ENCODE measurements at regions not wholly inside any gene's neighbourhood (a gene's known extent, or its start where the extent isn't known, plus 50 kb on each side); places are given as distances from the start of the nearest gene placed in this dataset.

- no peaks in the 10 kb centered on the region for H3K36me3 ChIP-seq
- H3K4me1 ChIP-seq, result no peaks in the 10 kb centered on the region
- intact Hi-C loops (cut with micrococcal nuclease), result no loop called here
These were observed 81.4 kb upstream of the GPC6 start for GRCh38 chr13:93145199-93145598.

GRCh38 chr13:93146584-93147297 is 79.9 kb upstream of the GPC6 start:
- no peaks in the 10 kb centered on the region for H3K27me3 ChIP-seq (ENCODE audit: low read depth)
- no peaks in the 10 kb centered on the region for H3K4me1 ChIP-seq
- H3K4me3 ChIP-seq, result no peak overlapping the region
- DNase-seq, result no peak
- no peak for TF ChIP-seq CTCF (IDR thresholded peaks at IDR 0.05; ENCODE audit: borderline replicate concordance)
- no peak overlapping the region for H3K27ac ChIP-seq (replicated peaks)
- no peaks in the 10 kb centered on the region for H3K36me3 ChIP-seq
- H3K9me3 ChIP-seq (replicated peaks), result no peaks in the 10 kb centered on the region
- intact Hi-C loops (cut with micrococcal nuclease), result no loop called here

More at GRCh38 chr13:93145199-93145598, 81.4 kb upstream of the GPC6 start:
- TF ChIP-seq CTCF (IDR thresholded peaks at IDR 0.05; ENCODE audit: borderline replicate concordance), result no peak
- H3K9me3 ChIP-seq (replicated peaks), result no peaks in the 10 kb centered on the region
- H3K27ac ChIP-seq (replicated peaks), result no peak overlapping the region
- no peak for DNase-seq
- H3K27me3 ChIP-seq (ENCODE audit: low read depth), result no peaks in the 10 kb centered on the region
- H3K4me3 ChIP-seq, result no peak overlapping the region

- Histone ChIP-seq H3K36me3 (no peaks in the 10 kb centered on the region), H3K4me1 (no peaks in the 10 kb centered on the region), H3K4me3 (no peak overlapping the region), H3K27ac (replicated peaks) (no peak overlapping the region), H3K27me3 (ENCODE audit: low read depth) (no peaks in the 10 kb centered on the region), H3K9me3 (replicated peaks) (no peaks in the 10 kb centered on the region)
- TF ChIP-seq CTCF (IDR thresholded peaks at IDR 0.05; ENCODE audit: borderline replicate concordance), result no peak
- intact Hi-C loops (cut with micrococcal nuclease), result no loop called here
- no peak for DNase-seq
These were observed 79.3 kb upstream of the GPC6 start for GRCh38 chr13:93147298-93147645.

GRCh38 chr13:93147946-93148345 is 78.7 kb upstream of the GPC6 start:
- H3K9me3 ChIP-seq (replicated peaks), result no peaks in the 10 kb centered on the region
- DNase-seq, result no peak
- no peaks in the 10 kb centered on the region for H3K27me3 ChIP-seq (ENCODE audit: low read depth)
- no peaks in the 10 kb centered on the region for H3K36me3 ChIP-seq
- no peak overlapping the region for H3K4me3 ChIP-seq
- intact Hi-C loops (cut with micrococcal nuclease), result no loop called here
- no peaks in the 10 kb centered on the region for H3K4me1 ChIP-seq
- no peak overlapping the region for H3K27ac ChIP-seq (replicated peaks)
- TF ChIP-seq CTCF (IDR thresholded peaks at IDR 0.05; ENCODE audit: borderline replicate concordance), result no peak

GRCh38 chr13:93151277-93151676 is 75.3 kb upstream of the GPC6 start:
- no peak for TF ChIP-seq CTCF (IDR thresholded peaks at IDR 0.05; ENCODE audit: borderline replicate concordance)
- no peak overlapping the region for H3K4me3 ChIP-seq
- no peaks in the 10 kb centered on the region for H3K9me3 ChIP-seq (replicated peaks)
- no peaks in the 10 kb centered on the region for H3K27me3 ChIP-seq (ENCODE audit: low read depth)
- DNase-seq, result no peak
- no peaks in the 10 kb centered on the region for H3K36me3 ChIP-seq
- intact Hi-C loops (cut with micrococcal nuclease), result no loop called here
- H3K4me1 ChIP-seq, result no peaks in the 10 kb centered on the region
- H3K27ac ChIP-seq (replicated peaks), result no peak overlapping the region
